Testis (tissue), 2 donors: ENCODE measurements at regions not wholly inside any gene's neighbourhood (a gene's known extent, or its start where the extent isn't known, plus 50 kb on each side); places are given as distances from the start of the nearest gene placed in this dataset.

Experiments used
- DNase-seq: peaks from one replicate; pipeline ENCODE4 v3.0.0-alpha.2; 2019
- H3K27ac ChIP-seq, 2 donors: fragments of 200-600 bp; sonication (generic); one replicate each; pipeline ENCODE4 v1.5.1; 2019
- H3K27me3 ChIP-seq: fragments of 200-600 bp; sonication (generic); one replicate; pipeline ENCODE4 v1.5.1; 2019
- H3K36me3 ChIP-seq: fragments of 200-600 bp; sonication (generic); one replicate; pipeline ENCODE4 v1.5.1; 2017; ENCODE audit warnings: low read depth; ENCODE audit errors: missing control alignments
- H3K4me1 ChIP-seq: fragments of 200-600 bp; sonication (generic); one replicate; pipeline ENCODE4 v1.5.1; 2019
- H3K4me3 ChIP-seq, 2 donors: fragments of 200-600 bp; sonication (generic); one replicate each; pipeline ENCODE4 v1.5.1; 2017 to 2019
- H3K9me3 ChIP-seq: fragments of 200-600 bp; sonication (generic); one replicate; pipeline ENCODE4 v1.5.1; 2017
- CTCF ChIP-seq, 3 experiments: fragments of 450-650 bp in 2 of 3; fragments of 200-600 bp in 1 of 3; sonication (generic) in 1 of 3; IDR thresholded peaks; one replicate each; pipeline ENCODE4 v1.5.1; 2016 to 2019; ENCODE audit warnings: antibody characterized with exemption in 3 of 3, mild to moderate bottlenecking in 2 of 3, moderate library complexity in 1 of 3
- POLR2A ChIP-seq: fragments of 450-650 bp; IDR thresholded peaks from one replicate; pipeline ENCODE4 v1.6.1; 2017; ENCODE audit warnings: antibody characterized with exemption, mild to moderate bottlenecking, moderate library complexity
- WGBS, 2 donors: methylation state at CpG; one replicate each; pipeline ENCODE4 v1.1.5; 2018; 5-methylcytosine and 5-hydroxymethylcytosine counted together
- intact Hi-C: fragments of 100-400 bp; cut with DNase I; formaldehyde crosslinking; loops from one replicate; pipeline ENCODE4 v1.15.1; 2023; ENCODE audit warnings: low total_unique reads

- Histone ChIP-seq H3K9me3 (no peaks in the 10 kb centered on the region), H3K36me3 (no peaks in the 10 kb centered on the region), H3K4me1 (no peaks in the 10 kb centered on the region), H3K27me3 (no peaks in the 10 kb centered on the region), H3K4me3 (no peak overlapping the region), H3K27ac (no peak overlapping the region)
- TF ChIP-seq POLR2A (no peak), CTCF (IDR thresholded peaks at IDR 0.05) (no peak)
- intact Hi-C loops, result no loop called here
- DNase-seq, result no peak
- WGBS, 2 donors, result 90 to 94% methylated on average over 2 of the region's 2 CpGs
Measured at GRCh38 chr18:67728364-67728763, 211.8 kb upstream of the DSEL start.

DNA sequence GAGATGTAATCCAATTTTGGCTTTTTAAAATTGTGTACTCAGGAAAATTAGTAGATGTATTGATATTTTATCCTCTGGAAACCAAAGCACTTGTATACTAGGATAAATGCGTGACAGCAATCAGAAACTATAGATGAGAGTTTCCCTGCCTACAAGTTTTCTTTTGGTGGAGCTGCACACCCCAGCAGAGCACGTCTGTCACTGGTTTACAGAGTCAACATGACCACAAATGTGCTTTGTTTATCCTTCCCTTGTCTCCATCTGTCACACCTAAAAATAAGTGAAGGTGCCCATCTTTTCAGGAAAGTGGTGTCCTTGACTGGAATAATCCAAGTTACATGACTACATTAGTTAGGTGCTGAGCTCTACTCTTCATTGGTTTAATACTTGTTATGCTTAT, 210.4 kb upstream of the DSEL start:
- Histone ChIP-seq H3K4me3 (no peak overlapping the region), H3K27me3 (no peaks in the 10 kb centered on the region), H3K27ac (no peak overlapping the region), H3K36me3 (no peaks in the 10 kb centered on the region), H3K4me1 (no peaks in the 10 kb centered on the region), H3K9me3 (no peaks in the 10 kb centered on the region)
- 23 to 40% methylated on average over 2 of the region's 2 CpGs for WGBS, 2 donors
- intact Hi-C loops, result no loop called here
- no peak for DNase-seq
- TF ChIP-seq POLR2A (no peak), CTCF (IDR thresholded peaks at IDR 0.05) (no peak)

DNA sequence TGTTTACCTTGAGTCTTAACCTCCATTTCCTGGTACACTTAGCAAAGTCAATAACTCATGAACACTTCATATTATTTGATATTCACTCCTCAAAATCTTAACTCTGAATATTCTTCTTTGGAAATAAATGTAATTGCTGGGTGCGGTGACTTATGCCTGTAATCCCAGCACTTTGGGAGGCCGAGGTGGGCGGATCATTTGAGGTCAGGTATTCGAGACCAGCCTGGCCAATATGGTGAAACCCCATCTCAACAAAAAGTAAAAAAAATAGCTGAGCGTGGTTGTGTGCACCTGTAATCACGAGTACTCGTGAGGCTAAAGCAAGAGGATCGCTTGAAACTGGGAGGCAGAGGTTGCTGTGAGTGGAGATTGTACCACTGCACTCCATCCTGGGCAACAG, 201.3 kb upstream of the DSEL start:
- no peak overlapping the region for H3K27ac ChIP-seq
- no peak for DNase-seq
- no peaks in the 10 kb centered on the region for H3K36me3 ChIP-seq
- no peaks in the 10 kb centered on the region for H3K9me3 ChIP-seq
- no peaks in the 10 kb centered on the region for H3K4me1 ChIP-seq
- intact Hi-C loops, result no loop called here
- no peak for TF ChIP-seq POLR2A
- TF ChIP-seq CTCF (IDR thresholded peaks at IDR 0.05), result no peak
- H3K4me3 ChIP-seq, result no peak overlapping the region
- 72 to 79% methylated on average over 8 of the region's 8 CpGs for WGBS, 2 donors
- no peaks in the 10 kb centered on the region for H3K27me3 ChIP-seq

DNA sequence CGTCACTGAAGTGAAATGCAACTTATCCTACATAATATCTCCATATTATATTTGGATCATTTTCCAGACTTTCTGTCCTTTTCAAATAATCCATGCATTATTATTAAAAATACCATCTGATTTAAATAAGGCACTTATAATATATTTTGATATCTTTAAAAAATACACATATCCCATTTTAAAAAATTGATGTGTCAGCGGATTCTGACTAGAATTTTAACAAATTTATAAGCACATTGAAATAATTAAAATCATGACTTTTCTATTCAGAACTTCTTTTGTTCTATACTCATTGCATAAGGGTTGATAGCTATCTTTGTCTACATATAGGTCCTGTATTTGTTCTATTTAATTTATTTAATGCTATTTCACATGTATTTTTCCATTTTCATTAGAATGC, 199.0 kb upstream of the DSEL start:
- Histone ChIP-seq H3K36me3 (no peaks in the 10 kb centered on the region), H3K4me3 (no peak overlapping the region), H3K4me1 (no peaks in the 10 kb centered on the region), H3K9me3 (no peaks in the 10 kb centered on the region), H3K27ac (no peak overlapping the region), H3K27me3 (no peaks in the 10 kb centered on the region)
- TF ChIP-seq POLR2A (no peak), CTCF (IDR thresholded peaks at IDR 0.05) (no peak)
- 39 to 40% methylated on average over 2 of the region's 2 CpGs for WGBS, 2 donors
- no peak for DNase-seq
- intact Hi-C loops, result no loop called here

DNA sequence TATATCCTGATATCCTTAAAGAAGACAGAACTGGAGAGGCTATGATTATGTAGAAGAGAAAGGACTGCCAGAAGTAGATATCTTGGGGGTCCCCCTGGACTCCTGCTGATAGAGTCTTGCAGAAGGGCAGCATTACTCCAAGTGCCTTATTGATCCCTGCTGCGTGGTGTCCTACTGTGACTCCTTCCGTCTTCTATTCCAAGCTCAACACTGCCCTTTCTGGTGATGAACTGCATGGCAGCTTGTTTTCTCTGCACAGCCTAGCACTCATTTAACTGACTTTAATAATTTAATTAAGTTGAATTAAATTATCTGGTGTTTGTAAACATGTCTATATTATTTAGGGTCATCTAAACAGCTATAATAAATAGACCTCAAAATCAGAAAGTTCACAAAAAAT, 194.1 kb upstream of the DSEL start:
- no peak for DNase-seq
- H3K36me3 ChIP-seq, result no peaks in the 10 kb centered on the region
- WGBS, 2 donors, result 77 to 87% methylated on average over 2 of the region's 2 CpGs
- no peaks in the 10 kb centered on the region for H3K4me1 ChIP-seq
- H3K27ac ChIP-seq, result no peak overlapping the region
- TF ChIP-seq CTCF (IDR thresholded peaks at IDR 0.05) (no peak), POLR2A (no peak)
- intact Hi-C loops, result no loop called here
- no peaks in the 10 kb centered on the region for H3K27me3 ChIP-seq
- no peaks in the 10 kb centered on the region for H3K9me3 ChIP-seq
- no peak overlapping the region for H3K4me3 ChIP-seq
